Kidney epithelial cell (primary cell): ENCODE measurements at regions not wholly inside any gene's neighbourhood (a gene's known extent, or its start where the extent isn't known, plus 50 kb on each side); places are given as distances from the start of the nearest gene placed in this dataset.

Experiments
- DNase-seq: peaks from one replicate; pipeline ENCODE4 v3.0.0-alpha.2; 2010; ENCODE audit warnings: low read depth
- H3K27me3 ChIP-seq: 2 replicates; pipeline ENCODE4 v1.6.0; 2011; ENCODE audit warnings: low read length; ENCODE audit not compliant: control insufficient read depth, insufficient read depth
- H3K36me3 ChIP-seq: 2 replicates; pipeline ENCODE4 v1.5.1; 2011; ENCODE audit warnings: low read length; ENCODE audit not compliant: control insufficient read depth, insufficient read depth
- H3K4me3 ChIP-seq: 2 replicates; pipeline ENCODE4 v1.5.1; 2011; ENCODE audit warnings: low read depth, mild to moderate bottlenecking, control low read depth, low read length
- TF ChIP-seq, protein P1 (sequence below): IDR thresholded peaks from 2 replicates; pipeline ENCODE4 v1.5.1; 2011; ENCODE audit warnings: mild to moderate bottlenecking, moderate library complexity, low read length, control low read depth, inconsistent platforms; ENCODE audit not compliant: insufficient read depth, poor library complexity, severe bottlenecking

GRCh38 chr9:86634501-86634900, 280.3 kb upstream of the TUT7 start:
- no peak overlapping the region for H3K4me3 ChIP-seq
- no peak for DNase-seq
- TF ChIP-seq, protein P1, sequence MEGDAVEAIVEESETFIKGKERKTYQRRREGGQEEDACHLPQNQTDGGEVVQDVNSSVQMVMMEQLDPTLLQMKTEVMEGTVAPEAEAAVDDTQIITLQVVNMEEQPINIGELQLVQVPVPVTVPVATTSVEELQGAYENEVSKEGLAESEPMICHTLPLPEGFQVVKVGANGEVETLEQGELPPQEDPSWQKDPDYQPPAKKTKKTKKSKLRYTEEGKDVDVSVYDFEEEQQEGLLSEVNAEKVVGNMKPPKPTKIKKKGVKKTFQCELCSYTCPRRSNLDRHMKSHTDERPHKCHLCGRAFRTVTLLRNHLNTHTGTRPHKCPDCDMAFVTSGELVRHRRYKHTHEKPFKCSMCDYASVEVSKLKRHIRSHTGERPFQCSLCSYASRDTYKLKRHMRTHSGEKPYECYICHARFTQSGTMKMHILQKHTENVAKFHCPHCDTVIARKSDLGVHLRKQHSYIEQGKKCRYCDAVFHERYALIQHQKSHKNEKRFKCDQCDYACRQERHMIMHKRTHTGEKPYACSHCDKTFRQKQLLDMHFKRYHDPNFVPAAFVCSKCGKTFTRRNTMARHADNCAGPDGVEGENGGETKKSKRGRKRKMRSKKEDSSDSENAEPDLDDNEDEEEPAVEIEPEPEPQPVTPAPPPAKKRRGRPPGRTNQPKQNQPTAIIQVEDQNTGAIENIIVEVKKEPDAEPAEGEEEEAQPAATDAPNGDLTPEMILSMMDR, result no peak

DNA sequence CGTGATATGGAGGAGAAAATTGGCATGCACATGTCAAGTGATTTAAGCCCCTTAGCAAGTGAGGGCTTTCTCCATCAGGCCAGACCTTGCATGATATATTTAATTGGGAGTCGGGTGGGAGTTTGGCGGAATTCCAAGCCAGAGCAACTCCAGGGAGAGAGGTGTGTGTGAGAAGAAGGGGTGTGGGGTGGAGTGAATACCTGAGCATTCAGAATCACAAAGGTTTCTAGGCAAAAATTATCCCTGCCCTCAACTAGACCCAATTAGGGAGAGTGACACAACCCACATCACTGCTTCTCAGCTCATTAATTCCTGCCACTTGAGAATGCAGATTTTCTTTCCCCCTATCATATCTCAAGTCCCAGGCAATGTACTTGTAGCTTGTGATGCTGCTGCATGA, 279.7 kb upstream of the TUT7 start:
- H3K4me3 ChIP-seq, result no peak overlapping the region
- no peaks in the 10 kb centered on the region for H3K27me3 ChIP-seq
- H3K36me3 ChIP-seq, result no peaks in the 10 kb centered on the region
- DNase-seq, result no peak
- TF ChIP-seq, protein P1, result no peak

More at GRCh38 chr9:86634501-86634900, 280.3 kb upstream of the TUT7 start:
- Histone ChIP-seq H3K36me3 (no peaks in the 10 kb centered on the region), H3K27me3 (no peaks in the 10 kb centered on the region)

DNA sequence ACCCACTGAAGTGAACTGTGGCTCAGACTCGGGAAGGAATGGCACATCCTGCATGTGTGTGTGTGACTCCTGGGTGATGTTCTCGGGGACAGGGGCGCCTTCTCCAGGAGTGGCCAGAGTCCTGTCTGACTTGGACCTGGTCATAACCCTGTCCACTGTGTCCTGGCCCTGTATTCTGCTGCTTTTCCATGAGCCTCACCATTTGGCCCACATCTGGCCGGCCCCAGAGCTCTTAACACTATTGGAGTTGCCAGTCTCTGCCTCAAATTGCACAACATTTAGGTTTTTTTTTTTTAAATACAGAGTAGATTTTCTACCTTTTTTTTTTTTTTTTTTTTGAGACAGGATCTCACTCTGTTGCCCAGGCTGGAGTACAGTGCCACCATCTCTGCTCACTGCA, 278.3 kb upstream of the TUT7 start:
- no peak for DNase-seq
- no peaks in the 10 kb centered on the region for H3K36me3 ChIP-seq
- no peaks in the 10 kb centered on the region for H3K27me3 ChIP-seq
- H3K4me3 ChIP-seq, result no peak overlapping the region
- TF ChIP-seq, protein P1, result no peak

DNA sequence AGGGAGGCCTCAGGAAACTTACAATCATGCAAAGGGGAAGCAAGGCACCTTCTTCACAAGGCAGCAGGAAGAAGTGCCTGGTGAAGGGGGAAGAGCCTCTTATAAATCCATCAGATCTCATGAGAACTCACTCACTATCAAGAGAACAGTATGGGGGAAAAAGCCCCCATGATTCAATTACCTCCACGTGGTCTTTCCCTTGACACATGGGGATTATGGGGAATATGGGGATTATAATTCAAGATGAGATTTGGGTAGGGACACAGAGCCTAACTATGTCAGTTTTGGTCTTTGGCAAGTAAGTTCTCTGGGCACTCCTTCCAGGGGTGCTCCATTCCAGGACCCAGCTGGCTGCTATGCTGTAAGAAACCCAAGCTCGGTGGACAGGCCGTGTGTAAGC, 275.3 kb upstream of the TUT7 start:
- Histone ChIP-seq H3K36me3 (no peaks in the 10 kb centered on the region), H3K27me3 (no peaks in the 10 kb centered on the region), H3K4me3 (no peak overlapping the region)
- TF ChIP-seq, protein P1, result no peak
- DNase-seq, result no peak

GRCh38 chr9:86626802-86627201, 272.6 kb upstream of the TUT7 start:
- Histone ChIP-seq H3K36me3 (no peaks in the 10 kb centered on the region), H3K4me3 (no peak overlapping the region), H3K27me3 (no peaks in the 10 kb centered on the region)
- DNase-seq, result no peak
- TF ChIP-seq, protein P1, result no peak

GRCh38 chr9:86624630-86625029, 270.4 kb upstream of the TUT7 start:
- H3K27me3 ChIP-seq, result no peaks in the 10 kb centered on the region
- TF ChIP-seq, protein P1, result no peak
- no peak for DNase-seq
- no peak overlapping the region for H3K4me3 ChIP-seq
- no peaks in the 10 kb centered on the region for H3K36me3 ChIP-seq
